Naive thymus-derived CD8-positive, alpha-beta T cell (primary cell): ENCODE measurements at regions not wholly inside any gene's neighbourhood (a gene's known extent, or its start where the extent isn't known, plus 50 kb on each side); places are given as distances from the start of the nearest gene placed in this dataset.

Experiments used
- ATAC-seq, 2 donors: fragments of 150-1000 bp; cut with Tn5 transposase in 1 of 2; sonication (Bioruptor Pico), chemical (Tn5 transposase) in 1 of 2; 1 replicate in 1 of 2; 2 replicates in 1 of 2; pipeline ENCODE4 v1.10.0; 2021; ENCODE audit warnings: mild to moderate bottlenecking in 2 of 2, moderate library complexity in 2 of 2
- POLR2A ChIA-PET: fragments of 350-600 bp; sonication (Branson Sonifier 250); formaldehyde crosslinking; loops from one replicate; lab custom pipeline; 2021; ENCODE audit warnings: antibody characterized with exemption; lab: Charles Lee
- DNase-seq, 10 donors: peaks; one replicate each; pipeline versions ENCODE4 v3.0.0 to v3.0.0-alpha.2; 2020 to 2022
- H3K27ac Mint-ChIP-seq, 10 donors: one replicate each; pipeline ENCODE4 v1.8.0; 2020 to 2022; ENCODE audit warnings: mild to moderate bottlenecking in 10 of 10, mixed read lengths in 10 of 10, moderate library complexity in 4 of 10, inconsistent platforms in 1 of 10
- H3K27me3 Mint-ChIP-seq, 5 donors: one replicate each; pipeline ENCODE4 v1.8.0; 2021 to 2022; ENCODE audit warnings: mixed read lengths in 5 of 5
- H3K36me3 Mint-ChIP-seq, 3 donors: one replicate each; pipeline ENCODE4 v1.8.0; 2020 to 2022; ENCODE audit warnings: mixed read lengths in 3 of 3, mild to moderate bottlenecking in 2 of 3, inconsistent platforms in 1 of 3
- H3K4me1 Mint-ChIP-seq, 4 donors: one replicate each; pipeline ENCODE4 v1.8.0; 2021 to 2022; ENCODE audit warnings: mixed read lengths in 4 of 4
- H3K4me3 Mint-ChIP-seq, 10 donors: one replicate each; pipeline ENCODE4 v1.8.0; 2020 to 2022; ENCODE audit warnings: mild to moderate bottlenecking in 10 of 10, mixed read lengths in 10 of 10, moderate library complexity in 6 of 10, inconsistent platforms in 1 of 10
- H3K9me3 Mint-ChIP-seq, 9 donors: one replicate each; pipeline ENCODE4 v1.8.0; 2020 to 2022; ENCODE audit warnings: mixed read lengths in 9 of 9, mild to moderate bottlenecking in 3 of 9, inconsistent platforms in 1 of 9, moderate library complexity in 1 of 9

- H3K27me3 Mint-ChIP-seq = peaks cover 4 to 33% (median 8%) of the 10 kb centered on the region in 5 donors
- no peak for ATAC-seq
- POLR2A ChIA-PET = no interaction called here
- no peak for DNase-seq
- no peaks in the 10 kb centered on the region for H3K9me3 Mint-ChIP-seq
- H3K36me3 Mint-ChIP-seq = no peaks in the 10 kb centered on the region
- no peak overlapping the region for H3K4me3 Mint-ChIP-seq
- no peak overlapping the region for H3K27ac Mint-ChIP-seq
- H3K4me1 Mint-ChIP-seq = no peaks in the 10 kb centered on the region
Measured at GRCh38 chr2:71892896-71893295, 254.8 kb downstream of the CYP26B1 start.

- Mint-ChIP-seq H3K9me3 (no peaks in the 10 kb centered on the region), H3K4me3 (no peak overlapping the region), H3K36me3 (no peaks in the 10 kb centered on the region), H3K4me1 (no peaks in the 10 kb centered on the region), H3K27me3 (peaks cover 2 to 30% (median 8%) of the 10 kb centered on the region in 5 donors), H3K27ac (no peak overlapping the region)
- ATAC-seq = no peak
- POLR2A ChIA-PET = no interaction called here
- peak in 1 of 10 donors; percentile 3 for DNase-seq
Measured at GRCh38 chr2:71892423-71892730, 255.3 kb downstream of the CYP26B1 start.

GRCh38 chr2:71891719-71892422, 255.8 kb downstream of the CYP26B1 start:
- POLR2A ChIA-PET = no interaction called here
- DNase-seq (peak in 1 of 10 donors; percentile 7), ATAC-seq (no peak)
- Mint-ChIP-seq H3K4me1 (no peaks in the 10 kb centered on the region), H3K27ac (no peak overlapping the region), H3K9me3 (peaks cover 0 to 1% (median 0%) of the 10 kb centered on the region in 9 donors), H3K36me3 (no peaks in the 10 kb centered on the region), H3K4me3 (no peak overlapping the region), H3K27me3 (peaks cover 2 to 30% (median 8%) of the 10 kb centered on the region in 5 donors)

GRCh38 chr2:71891155-71891554, 256.5 kb downstream of the CYP26B1 start:
- H3K36me3 Mint-ChIP-seq = no peaks in the 10 kb centered on the region
- H3K4me1 Mint-ChIP-seq = no peaks in the 10 kb centered on the region
- H3K9me3 Mint-ChIP-seq = peaks cover 0 to 8% (median 0%) of the 10 kb centered on the region in 9 donors
- ATAC-seq (no peak), DNase-seq (peak in 1 of 10 donors; percentile 3)
- H3K27ac Mint-ChIP-seq = no peak overlapping the region
- H3K27me3 Mint-ChIP-seq = peaks cover 2 to 30% (median 8%) of the 10 kb centered on the region in 5 donors
- H3K4me3 Mint-ChIP-seq = no peak overlapping the region
- POLR2A ChIA-PET = no interaction called here

- POLR2A ChIA-PET = no interaction called here
Measured at GRCh38 chr2:71889759-71890684, 257.6 kb downstream of the CYP26B1 start.

GRCh38 chr2:71888751-71889445, 258.8 kb downstream of the CYP26B1 start:
- POLR2A ChIA-PET = no interaction called here
- Mint-ChIP-seq H3K36me3 (no peaks in the 10 kb centered on the region), H3K4me3 (no peak overlapping the region), H3K27me3 (peaks cover 2 to 31% (median 5%) of the 10 kb centered on the region in 5 donors), H3K27ac (no peak overlapping the region), H3K4me1 (no peaks in the 10 kb centered on the region), H3K9me3 (peaks cover 0 to 16% (median 0%) of the 10 kb centered on the region in 9 donors)
- ATAC-seq (no peak), DNase-seq (peak in 1 of 10 donors; percentile 6)

More at GRCh38 chr2:71889759-71890684, 257.6 kb downstream of the CYP26B1 start:
- Mint-ChIP-seq H3K4me3 (no peak overlapping the region), H3K4me1 (no peaks in the 10 kb centered on the region), H3K9me3 (peaks cover 0 to 16% (median 0%) of the 10 kb centered on the region in 9 donors), H3K27me3 (peaks cover 2 to 31% (median 4%) of the 10 kb centered on the region in 5 donors), H3K27ac (no peak overlapping the region), H3K36me3 (no peaks in the 10 kb centered on the region)
- ATAC-seq (no peak), DNase-seq (no peak)

GRCh38 chr2:71887196-71887595, 260.5 kb downstream of the CYP26B1 start:
- no peak overlapping the region for H3K27ac Mint-ChIP-seq
- POLR2A ChIA-PET = no interaction called here
- ATAC-seq = no peak
- H3K27me3 Mint-ChIP-seq = peaks cover 3 to 26% (median 8%) of the 10 kb centered on the region in 5 donors
- DNase-seq = peak in 1 of 10 donors; percentile 3
- H3K9me3 Mint-ChIP-seq = peaks cover 0 to 16% (median 0%) of the 10 kb centered on the region in 9 donors
- no peaks in the 10 kb centered on the region for H3K4me1 Mint-ChIP-seq
- H3K4me3 Mint-ChIP-seq = no peak overlapping the region
- no peaks in the 10 kb centered on the region for H3K36me3 Mint-ChIP-seq

GRCh38 chr2:71886241-71886640, 261.4 kb downstream of the CYP26B1 start:
- ATAC-seq = no peak
- DNase-seq = no peak
- peaks cover 4 to 26% (median 9%) of the 10 kb centered on the region in 5 donors for H3K27me3 Mint-ChIP-seq
- peaks cover 0 to 16% (median 0%) of the 10 kb centered on the region in 9 donors for H3K9me3 Mint-ChIP-seq
- peak overlapping the region in 1 of 10 donors; percentile 25 for H3K27ac Mint-ChIP-seq
- H3K4me3 Mint-ChIP-seq = no peak overlapping the region
- POLR2A ChIA-PET = no interaction called here
- H3K4me1 Mint-ChIP-seq = no peaks in the 10 kb centered on the region
- H3K36me3 Mint-ChIP-seq = no peaks in the 10 kb centered on the region

GRCh38 chr2:71884303-71885042, 263.2 kb downstream of the CYP26B1 start:
- Mint-ChIP-seq H3K27me3 (peaks cover 2 to 24% (median 9%) of the 10 kb centered on the region in 5 donors), H3K4me3 (no peak overlapping the region), H3K36me3 (no peaks in the 10 kb centered on the region), H3K27ac (no peak overlapping the region), H3K9me3 (peaks cover 0 to 16% (median 0%) of the 10 kb centered on the region in 9 donors), H3K4me1 (no peaks in the 10 kb centered on the region)
- DNase-seq (peak in 1 of 10 donors; percentile 3), ATAC-seq (no peak)
- POLR2A ChIA-PET = no interaction called here

GRCh38 chr2:71882949-71883472, 264.7 kb downstream of the CYP26B1 start:
- Mint-ChIP-seq H3K27me3 (peaks cover 2 to 18% (median 9%) of the 10 kb centered on the region in 5 donors), H3K4me1 (no peaks in the 10 kb centered on the region), H3K9me3 (peaks cover 0 to 16% (median 0%) of the 10 kb centered on the region in 9 donors), H3K4me3 (no peak overlapping the region), H3K27ac (no peak overlapping the region), H3K36me3 (no peaks in the 10 kb centered on the region)
- DNase-seq (peak in 1 of 10 donors; percentile 3), ATAC-seq (no peak)
- POLR2A ChIA-PET = no interaction called here

- POLR2A ChIA-PET = no interaction called here
- Mint-ChIP-seq H3K36me3 (no peaks in the 10 kb centered on the region), H3K4me3 (no peak overlapping the region), H3K27me3 (peaks cover 2 to 21% (median 9%) of the 10 kb centered on the region in 5 donors), H3K4me1 (no peaks in the 10 kb centered on the region), H3K27ac (no peak overlapping the region), H3K9me3 (peaks cover 0 to 16% (median 0%) of the 10 kb centered on the region in 9 donors)
- DNase-seq = peak in 1 of 10 donors; percentile 8
- no peak for ATAC-seq
Measured at GRCh38 chr2:71882236-71882946, 265.3 kb downstream of the CYP26B1 start.
